K562 (cell line): ENCODE measurements at regions not wholly inside any gene's neighbourhood (a gene's known extent, or its start where the extent isn't known, plus 50 kb on each side); places are given as distances from the start of the nearest gene placed in this dataset.

Source experiments
- ATAC-seq: fragments of 200-7000 bp; cut with Tn5 transposase; 3 replicates; pipeline ENCODE4 v1.9.1; 2020; ENCODE audit warnings: moderate library complexity
- BruUV-seq: library from RNA; stranded (reverse); fragments of 400-500 nt; replicated peaks from 2 replicates; lab custom pipeline; 2021; lab: Mats Ljungman, UMichigan
- CTCF ChIA-PET: fragments of 300-600 bp; formaldehyde crosslinking; extraction: SDS; loops from one replicate; lab custom pipeline; 2021; ENCODE audit warnings: low intra/inter-chr PET ratio; lab: Yijun Ruan, JAX
- POLR2A ChIA-PET: fragments of 300-600, 350-650 bp; sonication (Branson Sonifier 250); formaldehyde crosslinking; extraction: SDS; loops from one replicate; lab custom pipeline; 2021; ENCODE audit warnings: antibody characterized with exemption, inconsistent platforms; lab: Yijun Ruan, JAX
- DNase-seq, 4 experiments: peaks; one replicate each; pipeline versions ENCODE4 v3.0.0 to v3.0.0-alpha.2; 2011 to 2018; ENCODE audit warnings: low spot score in 3 of 4, mixed read lengths in 3 of 4; ENCODE audit errors: extremely low read depth in 1 of 4
- FAIRE-seq: peaks from 2 replicates; lab custom pipeline; 2011; peaks lifted over from hg19 to GRCh38; lab: Jason Lieb, UNC
- H2AFZ ChIP-seq: 2 replicates; pipeline ENCODE4 v1.6.0; 2011; ENCODE audit warnings: low read depth, low read length, control low read depth, inconsistent platforms
- H3K27ac ChIP-seq: fragments of 200-600 bp; 3 replicates; pipeline ENCODE4 v1.8.0; 2011; ENCODE audit warnings: low read depth, mild to moderate bottlenecking, control low read depth, inconsistent platforms, low read length, moderate library complexity, mixed read lengths; ENCODE audit errors: extremely low read depth
- H3K27me3 ChIP-seq, 2 experiments: fragments of 300-600 bp in 1 of 2; 2 replicates in 1 of 2; 3 replicates in 1 of 2; pipeline versions ENCODE4 v1.6.0 to v1.8.0; 2011; ENCODE audit warnings: inconsistent platforms in 2 of 2, low read length in 2 of 2, mild to moderate bottlenecking in 1 of 2, mixed read lengths in 1 of 2, moderate library complexity in 1 of 2; ENCODE audit not compliant: control insufficient read depth in 2 of 2, insufficient read depth in 2 of 2
- H3K36me3 ChIP-seq: fragments of 300-600 bp; 3 replicates; pipeline ENCODE4 v1.8.0; 2011; ENCODE audit warnings: mild to moderate bottlenecking, low read length, inconsistent platforms; ENCODE audit not compliant: control insufficient read depth, insufficient read depth
- H3K4me1 ChIP-seq, 2 experiments: fragments of 200-600 bp in 1 of 2; replicated peaks in 1 of 2; 2 replicates in 1 of 2; 3 replicates in 1 of 2; pipeline versions ENCODE4 v1.5.1 to v1.8.0; 2011; ENCODE audit warnings: inconsistent platforms in 2 of 2, low read length in 2 of 2, mild to moderate bottlenecking in 1 of 2, mixed read lengths in 1 of 2, moderate library complexity in 1 of 2; ENCODE audit not compliant: control insufficient read depth in 2 of 2, insufficient read depth in 2 of 2
- H3K4me2 ChIP-seq: 2 replicates; pipeline ENCODE4 v1.6.1; 2011; ENCODE audit warnings: low read length, control low read depth, inconsistent platforms, mixed read lengths; ENCODE audit not compliant: insufficient read depth
- H3K4me3 ChIP-seq: fragments of 200-600 bp; sonication (generic), shearing (Covaris generic); 2 replicates; pipeline ENCODE4 v1.5.1; 2016; ENCODE audit warnings: control low read depth, inconsistent platforms
- H3K79me2 ChIP-seq: fragments of 200-600 bp; 3 replicates; pipeline ENCODE4 v1.8.0; 2011; ENCODE audit warnings: low read length, inconsistent platforms; ENCODE audit not compliant: control insufficient read depth, insufficient read depth
- H3K9ac ChIP-seq, 2 experiments: 2 replicates each; pipeline versions ENCODE4 v1.6.0 to v1.6.1; 2011; ENCODE audit warnings: low read depth in 2 of 2, low read length in 2 of 2, control low read depth in 1 of 2, inconsistent platforms in 1 of 2, mild to moderate bottlenecking in 1 of 2, mixed read lengths in 1 of 2; ENCODE audit not compliant: insufficient read depth in 1 of 2
- H3K9me1 ChIP-seq: one replicate; pipeline ENCODE4 v1.6.0; 2011; ENCODE audit warnings: inconsistent platforms, mild to moderate bottlenecking, low read length, moderate library complexity; ENCODE audit not compliant: control insufficient read depth, insufficient read depth
- H3K9me3 ChIP-seq: replicated peaks from 2 replicates; pipeline ENCODE4 v1.5.1; 2011; ENCODE audit warnings: low read depth, low read length, inconsistent platforms; ENCODE audit not compliant: control insufficient read depth, insufficient read depth
- H4K20me1 ChIP-seq: replicated peaks from 2 replicates; pipeline ENCODE4 v1.6.1; 2011; ENCODE audit warnings: low read length, inconsistent platforms, mixed read lengths; ENCODE audit not compliant: control insufficient read depth, insufficient read depth
- ARHGAP35 ChIP-seq: fragments of 450-650 bp; IDR thresholded peaks from 2 replicates; pipeline ENCODE4 v1.6.1; 2018; ENCODE audit not compliant: partially characterized antibody
- C11orf30 ChIP-seq: fragments of 450-650 bp; IDR thresholded peaks from 2 replicates; pipeline ENCODE4 v1.6.1; 2016; ENCODE audit warnings: low read depth, mild to moderate bottlenecking
- EZH2 ChIP-seq: IDR thresholded peaks from 2 replicates; pipeline ENCODE4 v1.6.1; 2012; ENCODE audit warnings: low read depth, mild to moderate bottlenecking, inconsistent platforms, low read length, borderline replicate concordance
- HMGN3 ChIP-seq: IDR thresholded peaks from 2 replicates; pipeline ENCODE4 v1.6.1; 2011; ENCODE audit warnings: borderline replicate concordance, low read depth, mild to moderate bottlenecking, mixed read lengths, low read length; ENCODE audit not compliant: insufficient read length; ENCODE audit errors: extremely low read depth
- MAZ ChIP-seq, 2 experiments: fragments of 450-650 bp in 1 of 2; sonication (generic) in 1 of 2; formaldehyde crosslinking; IDR thresholded peaks in 1 of 2; conservative IDR thresholded peaks in 1 of 2; 2 replicates each; pipeline versions ENCODE4 v1.4.0 to v1.5.0; 2020; ENCODE audit warnings: mild to moderate bottlenecking in 1 of 2, missing genetic modification reagents in 1 of 2
- POLR2AphosphoS2 ChIP-seq: IDR thresholded peaks from 2 replicates; pipeline ENCODE4 v1.6.1; 2012; ENCODE audit warnings: low read length, improper control_type of control experiment
- RAD21 ChIP-seq, 2 experiments: fragments of 250-450 bp in 1 of 2; fragments of 450-650 bp in 1 of 2; sonication (Bioruptor Pico) in 1 of 2; formaldehyde crosslinking in 1 of 2; IDR thresholded peaks in 1 of 2; conservative IDR thresholded peaks in 1 of 2; 2 replicates each; pipeline versions ENCODE4 v1.4.0 to v1.8.0; 2020 to 2022; ENCODE audit warnings: mild to moderate bottlenecking in 2 of 2, moderate library complexity in 1 of 2
- SAFB2 ChIP-seq: fragments of 200-400 bp; formaldehyde crosslinking; IDR thresholded peaks from 2 replicates; pipeline ENCODE4 v1.6.1; 2018; ENCODE audit warnings: borderline replicate concordance, low read length, low read depth, moderate library complexity; ENCODE audit not compliant: severe bottlenecking
- SREBF2 ChIP-seq: sonication (generic); formaldehyde crosslinking; IDR thresholded peaks from 2 replicates; pipeline ENCODE4 v1.4.0; 2020; ENCODE audit warnings: mild to moderate bottlenecking, missing genetic modification reagents
- ZNF57 ChIP-seq: fragments of 450-650 bp; formaldehyde crosslinking; IDR thresholded peaks from 2 replicates; pipeline ENCODE4 v1.4.0; 2020; ENCODE audit warnings: mild to moderate bottlenecking, moderate library complexity
- ZNF707 ChIP-seq: fragments of 250-450 bp; sonication (Bioruptor Pico); conservative IDR thresholded peaks from 2 replicates; pipeline ENCODE4 v1.8.0; 2022; ENCODE audit warnings: inconsistent platforms, mild to moderate bottlenecking, moderate library complexity
- WGBS: fragments of 100-300 bp; shearing (Covaris generic); methylation state at CpG from one replicate; pipeline ENCODE4 v1.1.6; 2016; ENCODE audit warnings: low coverage, mixed read lengths; ENCODE audit not compliant: insufficient coverage; ENCODE audit errors: missing lambda C conversion rate; 5-methylcytosine and 5-hydroxymethylcytosine counted together
- in situ Hi-C: fragments of 300-500 bp; cut with MboI; formaldehyde crosslinking; loops from 4 replicates; pipeline ENCODE4 v1.15.0; 2018; ENCODE audit warnings: inconsistent platforms, mixed read lengths
- intact Hi-C: fragments of 100-400 bp; cut with micrococcal nuclease; formaldehyde crosslinking; loops from 2 replicates; pipeline ENCODE4 v1.14.2; 2022
- TF ChIP-seq, protein P1 (sequence below): fragments of 250-450 bp; sonication (Bioruptor Pico); IDR thresholded peaks from 2 replicates; pipeline ENCODE4 v1.8.0; 2021; ENCODE audit warnings: mild to moderate bottlenecking, moderate library complexity
- TF ChIP-seq, protein P2 (sequence below): conservative IDR thresholded peaks from 2 replicates; pipeline ENCODE4 v1.6.1; 2011; ENCODE audit warnings: low read depth, mild to moderate bottlenecking, low read length; ENCODE audit not compliant: control insufficient read depth
- TF ChIP-seq, protein P3 (sequence below): fragments of 250-450 bp; sonication (Bioruptor Pico); IDR thresholded peaks from 2 replicates; pipeline ENCODE4 v1.9.0; 2021; ENCODE audit warnings: mild to moderate bottlenecking

DNA sequence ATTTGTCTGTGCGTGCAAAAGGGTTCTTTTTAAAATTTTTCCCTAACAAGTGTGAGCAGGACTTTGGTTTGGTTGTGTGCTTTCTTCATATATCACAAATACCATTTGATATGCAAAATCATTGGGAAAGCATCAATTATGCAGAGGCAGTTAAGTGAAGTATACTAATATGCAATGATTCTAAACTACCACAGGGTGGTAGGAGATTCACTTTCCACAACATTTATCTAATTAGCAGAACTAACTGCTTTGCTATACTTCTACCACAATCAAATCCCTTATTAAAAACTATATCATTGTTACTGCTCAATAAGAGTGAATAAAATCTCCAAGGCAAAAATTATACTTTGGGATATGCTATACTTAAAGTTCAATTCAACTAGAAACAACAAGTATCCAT is 2738.9 kb upstream of the PCDH20 start:
- Histone ChIP-seq H2AFZ (no peak overlapping the region), H3K27ac (no peak overlapping the region), H3K4me1 (no peaks in the 10 kb centered on the region), H3K9me3 (no peaks in the 10 kb centered on the region), H3K9ac (no peak overlapping the region), H3K79me2 (no peaks in the 10 kb centered on the region), H3K4me3 (no peak overlapping the region), H3K27me3 (no peaks in the 10 kb centered on the region), H3K4me2 (no peak overlapping the region)
- no TSS peak for BruUV-seq
- POLR2A ChIA-PET = no interaction called here
- DNase-seq = no peak
- in situ Hi-C loops (no loop called here), intact Hi-C loops (no loop called here)
- CTCF ChIA-PET = no interaction called here
- WGBS = 22% methylated on average over 1 of the region's 1 CpG
- TF ChIP-seq POLR2AphosphoS2 (no peak), RAD21 (CRISPR knock-in tag; conservative IDR thresholded peaks at IDR 0.05 in 1 of 2, IDR thresholded peaks at IDR 0.05 in 1 of 2) (peak in 1 of 2 experiments; percentile 44; a peak in 2 of 4 replicates), HMGN3 (no peak)
- TF ChIP-seq, all 486 proteins: peak for 1
- FAIRE-seq (no peak), ATAC-seq (no peak)
- Histone ChIP-seq H3K9me1 (no peaks in the 10 kb centered on the region), H3K36me3 (no peaks in the 10 kb centered on the region), H4K20me1 (no peaks in the 10 kb centered on the region)

DNA sequence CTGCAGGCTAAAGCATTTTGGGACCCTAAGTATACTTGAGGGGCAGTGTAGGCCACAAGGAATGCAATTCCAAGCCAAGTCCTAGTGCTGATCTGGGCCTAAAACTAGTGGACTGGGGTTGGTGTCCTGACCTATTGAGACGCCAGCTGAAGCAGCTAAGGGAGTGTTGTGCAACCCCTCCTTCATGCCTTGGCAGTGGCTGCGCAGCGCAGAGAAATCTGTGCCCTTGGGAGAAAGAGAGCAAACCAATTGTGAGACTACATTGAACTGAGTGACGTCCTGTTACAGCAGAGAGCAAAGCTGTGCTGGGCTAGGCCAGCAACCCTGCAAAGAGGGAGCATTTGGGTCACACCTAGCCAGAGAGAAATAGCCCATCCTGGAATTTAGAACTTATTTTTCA is 2715.0 kb upstream of the PCDH20 start:
- ATAC-seq (no peak), FAIRE-seq (no peak), DNase-seq (no peak)
- no peaks in the 10 kb centered on the region for H3K9me1 ChIP-seq
- in situ Hi-C loops (no loop called here), intact Hi-C loops (no loop called here)
- no peak overlapping the region for H3K4me2 ChIP-seq
- no peak overlapping the region for H3K27ac ChIP-seq
- BruUV-seq = no TSS peak
- H4K20me1 ChIP-seq = no peaks in the 10 kb centered on the region
- CTCF ChIA-PET = no interaction called here
- H3K9me3 ChIP-seq = no peaks in the 10 kb centered on the region
- no peaks in the 10 kb centered on the region for H3K36me3 ChIP-seq
- H3K4me3 ChIP-seq = no peak overlapping the region
- no peaks in the 10 kb centered on the region for H3K27me3 ChIP-seq
- H2AFZ ChIP-seq = no peak overlapping the region
- no peaks in the 10 kb centered on the region for H3K79me2 ChIP-seq
- H3K9ac ChIP-seq = no peak overlapping the region
- POLR2A ChIA-PET = no interaction called here
- H3K4me1 ChIP-seq = no peaks in the 10 kb centered on the region
- WGBS = 0% methylated on average over 2 of the region's 4 CpGs
- TF ChIP-seq ZNF57 (CRISPR knock-in tag) (no peak), C11orf30 (no peak), SREBF2 (CRISPR knock-in tag) (no peak), MAZ (CRISPR knock-in tag; conservative IDR thresholded peaks at IDR 0.05 in 1 of 2, IDR thresholded peaks at IDR 0.05 in 1 of 2) (no peak), ZNF707 (no peak), SAFB2 (no peak), EZH2 (no peak), ARHGAP35 (no peak)
- TF ChIP-seq, protein P1, sequence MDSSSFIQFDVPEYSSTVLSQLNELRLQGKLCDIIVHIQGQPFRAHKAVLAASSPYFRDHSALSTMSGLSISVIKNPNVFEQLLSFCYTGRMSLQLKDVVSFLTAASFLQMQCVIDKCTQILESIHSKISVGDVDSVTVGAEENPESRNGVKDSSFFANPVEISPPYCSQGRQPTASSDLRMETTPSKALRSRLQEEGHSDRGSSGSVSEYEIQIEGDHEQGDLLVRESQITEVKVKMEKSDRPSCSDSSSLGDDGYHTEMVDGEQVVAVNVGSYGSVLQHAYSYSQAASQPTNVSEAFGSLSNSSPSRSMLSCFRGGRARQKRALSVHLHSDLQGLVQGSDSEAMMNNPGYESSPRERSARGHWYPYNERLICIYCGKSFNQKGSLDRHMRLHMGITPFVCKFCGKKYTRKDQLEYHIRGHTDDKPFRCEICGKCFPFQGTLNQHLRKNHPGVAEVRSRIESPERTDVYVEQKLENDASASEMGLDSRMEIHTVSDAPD (CRISPR knock-in tag) = no peak
- TF ChIP-seq, protein P2, sequence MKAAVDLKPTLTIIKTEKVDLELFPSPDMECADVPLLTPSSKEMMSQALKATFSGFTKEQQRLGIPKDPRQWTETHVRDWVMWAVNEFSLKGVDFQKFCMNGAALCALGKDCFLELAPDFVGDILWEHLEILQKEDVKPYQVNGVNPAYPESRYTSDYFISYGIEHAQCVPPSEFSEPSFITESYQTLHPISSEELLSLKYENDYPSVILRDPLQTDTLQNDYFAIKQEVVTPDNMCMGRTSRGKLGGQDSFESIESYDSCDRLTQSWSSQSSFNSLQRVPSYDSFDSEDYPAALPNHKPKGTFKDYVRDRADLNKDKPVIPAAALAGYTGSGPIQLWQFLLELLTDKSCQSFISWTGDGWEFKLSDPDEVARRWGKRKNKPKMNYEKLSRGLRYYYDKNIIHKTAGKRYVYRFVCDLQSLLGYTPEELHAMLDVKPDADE = no peak
- TF ChIP-seq, protein P3, sequence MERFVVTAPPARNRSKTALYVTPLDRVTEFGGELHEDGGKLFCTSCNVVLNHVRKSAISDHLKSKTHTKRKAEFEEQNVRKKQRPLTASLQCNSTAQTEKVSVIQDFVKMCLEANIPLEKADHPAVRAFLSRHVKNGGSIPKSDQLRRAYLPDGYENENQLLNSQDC (CRISPR knock-in tag) = no peak
